ENCODE measurements at regions not wholly inside any gene's neighbourhood (a gene's known extent, or its start where the extent isn't known, plus 50 kb on each side); places are given as distances from the start of the nearest gene placed in this dataset.

DNA sequence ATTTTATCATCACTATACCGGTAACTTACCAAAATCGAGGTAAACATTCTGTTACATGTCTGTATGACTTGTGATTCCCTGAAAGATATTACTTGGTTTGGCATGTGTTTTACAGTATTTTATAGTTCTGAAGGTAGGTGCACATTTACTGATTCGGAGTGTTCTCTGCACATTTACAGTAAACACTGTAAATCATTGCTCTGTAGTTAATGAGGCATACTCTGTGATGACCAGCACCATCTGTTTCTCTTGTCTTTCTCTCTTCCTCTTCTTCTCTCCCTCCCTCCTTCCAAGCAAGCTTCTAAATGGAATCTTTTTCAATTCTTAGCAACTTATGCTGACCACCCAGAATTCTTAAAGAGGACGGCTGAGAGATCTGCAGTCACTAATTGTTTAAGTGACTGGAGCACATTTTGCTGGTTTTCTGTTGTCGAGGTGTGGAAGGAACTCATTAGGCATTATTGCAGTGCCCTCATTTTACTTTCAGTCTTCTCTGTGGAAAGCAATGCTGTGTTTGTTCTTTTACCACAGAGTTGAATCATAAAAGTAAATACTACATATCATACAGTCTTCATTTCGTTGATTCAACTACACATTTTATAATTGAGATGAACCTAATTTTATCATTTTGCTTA is 126.5 kb downstream of the UTRN start:
- H3K4me3 ChIP-seq (ENCODE audit: low read depth, low read length, poor library complexity, severe bottlenecking), result no peak overlapping the region
- POLR2A ChIA-PET (ENCODE audit: low non-redundant PET), result no interaction called here
- no peaks in the 10 kb centered on the region for H3K9me3 ChIP-seq (ENCODE audit: low read depth, low read length, poor library complexity, severe bottlenecking)
- CTCF ChIA-PET, result no interaction called here
- H3K36me3 ChIP-seq (ENCODE audit: insufficient read depth, low read length, poor library complexity, severe bottlenecking), result no peaks in the 10 kb centered on the region
- BruUV-seq (replicated peaks), result no TSS peak
- no peaks in the 10 kb centered on the region for H3K27me3 ChIP-seq (replicated peaks; ENCODE audit: insufficient read depth, low read depth, low read length, poor library complexity)
- TF ChIP-seq EZH2 (IDR thresholded peaks at IDR 0.05; ENCODE audit: borderline replicate concordance, low read depth, low read length, poor library complexity, severe bottlenecking), result no peak
- TF ChIP-seq, protein P1, sequence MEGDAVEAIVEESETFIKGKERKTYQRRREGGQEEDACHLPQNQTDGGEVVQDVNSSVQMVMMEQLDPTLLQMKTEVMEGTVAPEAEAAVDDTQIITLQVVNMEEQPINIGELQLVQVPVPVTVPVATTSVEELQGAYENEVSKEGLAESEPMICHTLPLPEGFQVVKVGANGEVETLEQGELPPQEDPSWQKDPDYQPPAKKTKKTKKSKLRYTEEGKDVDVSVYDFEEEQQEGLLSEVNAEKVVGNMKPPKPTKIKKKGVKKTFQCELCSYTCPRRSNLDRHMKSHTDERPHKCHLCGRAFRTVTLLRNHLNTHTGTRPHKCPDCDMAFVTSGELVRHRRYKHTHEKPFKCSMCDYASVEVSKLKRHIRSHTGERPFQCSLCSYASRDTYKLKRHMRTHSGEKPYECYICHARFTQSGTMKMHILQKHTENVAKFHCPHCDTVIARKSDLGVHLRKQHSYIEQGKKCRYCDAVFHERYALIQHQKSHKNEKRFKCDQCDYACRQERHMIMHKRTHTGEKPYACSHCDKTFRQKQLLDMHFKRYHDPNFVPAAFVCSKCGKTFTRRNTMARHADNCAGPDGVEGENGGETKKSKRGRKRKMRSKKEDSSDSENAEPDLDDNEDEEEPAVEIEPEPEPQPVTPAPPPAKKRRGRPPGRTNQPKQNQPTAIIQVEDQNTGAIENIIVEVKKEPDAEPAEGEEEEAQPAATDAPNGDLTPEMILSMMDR (conservative IDR thresholded peaks at IDR 0.05; ENCODE audit: low read depth, low read length), result no peak
- no peak for DNase-seq (ENCODE audit: low spot score)
- no peak overlapping the region for H3K27ac ChIP-seq (ENCODE audit: low read depth, low read length, poor library complexity, severe bottlenecking)
- peaks cover 3% of the 10 kb centered on the region for H3K4me1 ChIP-seq (ENCODE audit: insufficient read depth, low read length, poor library complexity, severe bottlenecking)
- intact Hi-C loops (cut with micrococcal nuclease; ENCODE audit: unreplicated experiment), result no loop called here

DNA sequence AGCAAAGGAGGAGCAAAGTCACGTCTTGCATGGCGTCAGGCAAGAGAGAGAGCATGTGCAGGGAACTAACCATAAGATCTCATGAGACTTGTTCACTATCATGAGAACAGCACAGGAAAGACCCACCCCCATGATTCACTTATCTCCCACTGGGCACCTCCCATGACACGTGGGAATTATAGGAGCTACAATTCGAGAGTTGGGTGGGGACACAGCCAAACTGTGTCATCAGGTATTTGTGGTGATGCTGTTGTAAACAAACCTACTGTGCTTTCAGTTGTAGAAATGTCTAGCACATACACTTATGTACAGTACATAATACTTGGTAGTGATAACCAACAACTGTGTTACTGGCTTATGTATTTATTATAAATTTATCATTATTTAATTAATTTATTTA is 128.3 kb downstream of the UTRN start:
- H3K9me3 ChIP-seq (ENCODE audit: low read depth, low read length, poor library complexity, severe bottlenecking), result no peaks in the 10 kb centered on the region

DNA sequence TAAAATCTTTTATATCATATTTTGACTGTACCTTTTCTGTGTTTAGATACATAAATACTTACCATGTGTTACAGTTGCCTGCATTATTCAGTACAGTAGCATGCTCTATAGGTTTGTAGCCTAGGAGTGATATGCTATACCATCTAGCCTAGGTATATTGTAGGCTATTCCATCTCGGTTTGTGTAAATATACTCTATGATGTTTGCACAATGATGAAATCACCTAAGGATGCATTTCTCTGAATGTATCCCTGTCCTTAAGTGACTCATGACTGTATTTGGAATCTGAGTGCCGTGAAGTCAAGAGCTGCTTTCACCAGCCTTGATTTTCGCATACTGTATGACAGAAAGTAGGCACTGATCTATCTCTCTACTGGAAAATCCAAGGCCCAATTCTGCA is 129.9 kb downstream of the UTRN start:
- ChIA-PET POLR2A (ENCODE audit: low non-redundant PET) (no interaction called here), CTCF (no interaction called here)
- H3K27ac ChIP-seq (ENCODE audit: low read depth, low read length, poor library complexity, severe bottlenecking), result no peak overlapping the region
- no peaks in the 10 kb centered on the region for H3K4me1 ChIP-seq (ENCODE audit: insufficient read depth, low read length, poor library complexity, severe bottlenecking)
- H3K4me3 ChIP-seq (ENCODE audit: low read depth, low read length, poor library complexity, severe bottlenecking), result no peak overlapping the region
- H3K27me3 ChIP-seq (replicated peaks; ENCODE audit: insufficient read depth, low read depth, low read length, poor library complexity), result no peaks in the 10 kb centered on the region
- TF ChIP-seq, protein P1 (conservative IDR thresholded peaks at IDR 0.05; ENCODE audit: low read depth, low read length), result no peak
- no peak for TF ChIP-seq EZH2 (IDR thresholded peaks at IDR 0.05; ENCODE audit: borderline replicate concordance, low read depth, low read length, poor library complexity, severe bottlenecking)
- no peaks in the 10 kb centered on the region for H3K36me3 ChIP-seq (ENCODE audit: insufficient read depth, low read length, poor library complexity, severe bottlenecking)
- intact Hi-C loops (cut with micrococcal nuclease; ENCODE audit: unreplicated experiment), result no loop called here
- H3K9me3 ChIP-seq (ENCODE audit: low read depth, low read length, poor library complexity, severe bottlenecking), result no peaks in the 10 kb centered on the region
- no TSS peak for BruUV-seq (replicated peaks)
- DNase-seq (ENCODE audit: low spot score), result no peak

More for the DNA sequence above, 128.3 kb downstream of the UTRN start:
- ChIA-PET CTCF (no interaction called here), POLR2A (ENCODE audit: low non-redundant PET) (no interaction called here)
- no peak for TF ChIP-seq EZH2 (IDR thresholded peaks at IDR 0.05; ENCODE audit: borderline replicate concordance, low read depth, low read length, poor library complexity, severe bottlenecking)
- TF ChIP-seq, protein P1 (conservative IDR thresholded peaks at IDR 0.05; ENCODE audit: low read depth, low read length), result no peak
- intact Hi-C loops (cut with micrococcal nuclease; ENCODE audit: unreplicated experiment), result no loop called here
- no peak overlapping the region for H3K4me3 ChIP-seq (ENCODE audit: low read depth, low read length, poor library complexity, severe bottlenecking)
- H3K27me3 ChIP-seq (replicated peaks; ENCODE audit: insufficient read depth, low read depth, low read length, poor library complexity), result no peaks in the 10 kb centered on the region
- peaks cover under 1% of the 10 kb centered on the region for H3K4me1 ChIP-seq (ENCODE audit: insufficient read depth, low read length, poor library complexity, severe bottlenecking)
- no TSS peak for BruUV-seq (replicated peaks)
- H3K36me3 ChIP-seq (ENCODE audit: insufficient read depth, low read length, poor library complexity, severe bottlenecking), result no peaks in the 10 kb centered on the region
- no peak overlapping the region for H3K27ac ChIP-seq (ENCODE audit: low read depth, low read length, poor library complexity, severe bottlenecking)
- DNase-seq (ENCODE audit: low spot score), result no peak
